HFF-Myc (cell line): ENCODE measurements at regions not wholly inside any gene's neighbourhood (a gene's known extent, or its start where the extent isn't known, plus 50 kb on each side); places are given as distances from the start of the nearest gene placed in this dataset.

Source experiments
- DNase-seq: peaks from one replicate; pipeline ENCODE4 v3.0.0-alpha.2; 2011; ENCODE audit warnings: low read depth; ENCODE audit errors: extremely low read depth
- H3K4me3 ChIP-seq: replicated peaks from 2 replicates; pipeline ENCODE4 v1.5.1; 2011; ENCODE audit warnings: low read depth, mild to moderate bottlenecking, control low read depth, low read length
- CTCF ChIP-seq: IDR thresholded peaks from 2 replicates; pipeline ENCODE4 v1.5.1; 2012; ENCODE audit warnings: mild to moderate bottlenecking, low read depth, low read length, control low read depth; ENCODE audit errors: missing control alignments

- H3K4me3 ChIP-seq = no peak overlapping the region
- DNase-seq = no peak
- no peak for TF ChIP-seq CTCF
These were observed 280.6 kb upstream of the CLEC14A start for GRCh38 chr14:38536376-38537038.

- no peak overlapping the region for H3K4me3 ChIP-seq
- TF ChIP-seq CTCF = no peak
- DNase-seq = no peak
These were observed 272.7 kb upstream of the CLEC14A start for GRCh38 chr14:38528582-38528981.

GRCh38 chr14:38527502-38527878, 271.6 kb upstream of the CLEC14A start:
- TF ChIP-seq CTCF = no peak
- H3K4me3 ChIP-seq = no peak overlapping the region
- DNase-seq = no peak

- H3K4me3 ChIP-seq = no peak overlapping the region
- no peak for DNase-seq
- no peak for TF ChIP-seq CTCF
These were observed 271.1 kb upstream of the CLEC14A start for GRCh38 chr14:38526826-38527501.

- no peak for DNase-seq
- no peak for TF ChIP-seq CTCF
- no peak overlapping the region for H3K4me3 ChIP-seq
These were observed 269.0 kb upstream of the CLEC14A start for GRCh38 chr14:38524636-38525509.

GRCh38 chr14:38522724-38523123, 266.8 kb upstream of the CLEC14A start:
- TF ChIP-seq CTCF = no peak
- H3K4me3 ChIP-seq = no peak overlapping the region
- DNase-seq = no peak
